ENCODE measurements at regions not wholly inside any gene's neighbourhood (a gene's known extent, or its start where the extent isn't known, plus 50 kb on each side); places are given as distances from the start of the nearest gene placed in this dataset.
"Not testable (repeated sequence)": the region's sequence is repeated elsewhere in the genome, so short reads cannot be mapped to it uniquely, and the experiment has no call there.

DNA sequence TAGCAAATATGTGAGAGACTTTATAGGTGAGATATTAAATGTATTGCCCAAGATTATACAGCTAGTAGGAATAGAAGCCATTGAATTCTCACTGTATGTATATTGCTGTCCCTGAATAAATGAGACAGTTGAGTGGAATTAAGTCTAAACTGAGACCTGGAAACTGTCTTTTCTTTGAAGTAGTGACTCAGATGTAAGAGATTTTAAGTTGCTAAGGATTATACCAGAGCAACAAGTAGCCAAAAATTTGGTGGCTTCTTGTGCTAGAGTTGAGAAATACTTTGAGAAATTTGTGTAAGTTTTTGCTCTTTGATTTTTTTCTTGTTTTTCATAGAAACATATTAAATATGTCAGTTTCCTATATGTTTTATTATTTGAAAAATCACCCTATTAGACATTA is 58.7 kb downstream of the TANC2 start:
- Histone ChIP-seq H3K4me3 (ENCODE audit: low read length) (no peak overlapping the region), H4K20me1 (ENCODE audit: control insufficient read depth, insufficient read depth, low read depth, low read length) (no peaks in the 10 kb centered on the region), H3F3A (ENCODE audit: control insufficient read depth, insufficient read depth) (no peaks in the 10 kb centered on the region), H3K9me3 (ENCODE audit: control insufficient read depth, insufficient read depth, low read length) (peaks cover 3% of the 10 kb centered on the region), H3K27ac (ENCODE audit: low read depth, low read length) (no peak overlapping the region), H3K9me2 (replicated peaks; ENCODE audit: control insufficient read depth, low read length) (no peaks in the 10 kb centered on the region), H3K4me1 (ENCODE audit: control insufficient read depth, low read length) (peaks cover 13% of the 10 kb centered on the region), H3K36me3 (ENCODE audit: control insufficient read depth, low read length) (no peaks in the 10 kb centered on the region), H3K79me2 (ENCODE audit: control insufficient read depth, low read length) (no peaks in the 10 kb centered on the region), H3K4me2 (ENCODE audit: low read length) (no peak overlapping the region), H3K27me3 (ENCODE audit: control insufficient read depth, low read length) (0 out of 2 replicates have a peak, but pooled peaks cover 2% of the 10 kb centered on the region)
- no peak for TF ChIP-seq EZH2phosphoT487 (IDR thresholded peaks at IDR 0.05; ENCODE audit: borderline replicate concordance, low read length)
- TF ChIP-seq, protein P1, sequence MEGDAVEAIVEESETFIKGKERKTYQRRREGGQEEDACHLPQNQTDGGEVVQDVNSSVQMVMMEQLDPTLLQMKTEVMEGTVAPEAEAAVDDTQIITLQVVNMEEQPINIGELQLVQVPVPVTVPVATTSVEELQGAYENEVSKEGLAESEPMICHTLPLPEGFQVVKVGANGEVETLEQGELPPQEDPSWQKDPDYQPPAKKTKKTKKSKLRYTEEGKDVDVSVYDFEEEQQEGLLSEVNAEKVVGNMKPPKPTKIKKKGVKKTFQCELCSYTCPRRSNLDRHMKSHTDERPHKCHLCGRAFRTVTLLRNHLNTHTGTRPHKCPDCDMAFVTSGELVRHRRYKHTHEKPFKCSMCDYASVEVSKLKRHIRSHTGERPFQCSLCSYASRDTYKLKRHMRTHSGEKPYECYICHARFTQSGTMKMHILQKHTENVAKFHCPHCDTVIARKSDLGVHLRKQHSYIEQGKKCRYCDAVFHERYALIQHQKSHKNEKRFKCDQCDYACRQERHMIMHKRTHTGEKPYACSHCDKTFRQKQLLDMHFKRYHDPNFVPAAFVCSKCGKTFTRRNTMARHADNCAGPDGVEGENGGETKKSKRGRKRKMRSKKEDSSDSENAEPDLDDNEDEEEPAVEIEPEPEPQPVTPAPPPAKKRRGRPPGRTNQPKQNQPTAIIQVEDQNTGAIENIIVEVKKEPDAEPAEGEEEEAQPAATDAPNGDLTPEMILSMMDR (IDR thresholded peaks at IDR 0.05; ENCODE audit: low read depth, low read length, poor library complexity, severe bottlenecking) = no peak

DNA sequence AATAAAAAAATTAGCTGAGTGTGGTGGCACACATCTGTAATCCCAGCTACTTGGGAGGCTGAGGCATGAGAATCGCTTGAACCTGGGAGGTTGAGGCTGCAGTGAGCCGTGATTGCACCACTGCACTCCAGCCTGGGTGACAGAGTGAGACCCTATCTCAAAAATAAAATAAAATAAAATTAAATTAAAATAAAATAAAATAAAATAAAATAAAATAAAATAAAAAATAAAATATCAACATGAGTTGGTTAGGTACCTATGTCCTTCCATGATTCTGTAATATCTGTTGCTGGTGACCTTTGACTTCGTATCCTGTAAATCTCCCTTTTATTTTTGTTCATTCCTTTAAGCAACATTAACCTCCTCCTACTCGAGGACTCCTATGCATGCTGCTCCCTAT is 59.6 kb downstream of the TANC2 start:
- not testable (repeated sequence) for H3K36me3 ChIP-seq (ENCODE audit: control insufficient read depth, low read length); H3K27me3 ChIP-seq (ENCODE audit: control insufficient read depth, low read length); H3K27ac ChIP-seq (ENCODE audit: low read depth, low read length); H3K9me3 ChIP-seq (ENCODE audit: control insufficient read depth, insufficient read depth, low read length); H3K79me2 ChIP-seq (ENCODE audit: control insufficient read depth, low read length); H3K9me2 ChIP-seq (replicated peaks; ENCODE audit: control insufficient read depth, low read length); H3K4me3 ChIP-seq (ENCODE audit: low read length); H3K4me2 ChIP-seq (ENCODE audit: low read length); H3F3A ChIP-seq (ENCODE audit: control insufficient read depth, insufficient read depth); H4K20me1 ChIP-seq (ENCODE audit: control insufficient read depth, insufficient read depth, low read depth, low read length)
- H3K4me1 ChIP-seq (ENCODE audit: control insufficient read depth, low read length) = peaks cover 13% of the 10 kb centered on the region

DNA sequence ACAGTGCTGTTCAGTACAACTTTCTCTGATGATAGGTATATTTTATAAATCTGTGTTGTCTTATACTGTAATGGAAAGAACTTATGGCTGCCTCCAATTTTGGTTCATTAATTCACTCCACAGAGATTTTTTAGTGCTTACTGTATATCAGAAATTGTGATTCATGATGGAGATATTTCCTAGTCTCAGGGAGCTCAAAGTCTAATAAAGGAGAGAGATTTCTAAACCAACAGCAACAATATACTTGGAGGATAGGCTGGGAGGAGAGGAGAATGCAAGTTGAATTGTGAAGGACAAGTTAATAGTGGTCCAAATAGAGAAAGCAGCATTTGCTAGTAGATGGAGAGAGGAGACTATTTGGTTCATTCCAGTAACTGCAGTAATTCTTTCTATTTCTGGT is 63.5 kb downstream of the TANC2 start:
- H3K9me2 ChIP-seq (replicated peaks; ENCODE audit: control insufficient read depth, low read length) = no peaks in the 10 kb centered on the region
- no peak overlapping the region for H3K4me3 ChIP-seq (ENCODE audit: low read length)
- H3K9me3 ChIP-seq (ENCODE audit: control insufficient read depth, insufficient read depth, low read length) = no peaks in the 10 kb centered on the region; the same call in none of the 2 replicates
- H4K20me1 ChIP-seq (ENCODE audit: control insufficient read depth, insufficient read depth, low read depth, low read length) = no peaks in the 10 kb centered on the region
- no peaks in the 10 kb centered on the region for H3F3A ChIP-seq (ENCODE audit: control insufficient read depth, insufficient read depth)
- no peak overlapping the region for H3K27ac ChIP-seq (ENCODE audit: low read depth, low read length)
- no peak for TF ChIP-seq EZH2phosphoT487 (IDR thresholded peaks at IDR 0.05; ENCODE audit: borderline replicate concordance, low read length)
- TF ChIP-seq, protein P1 (IDR thresholded peaks at IDR 0.05; ENCODE audit: low read depth, low read length, poor library complexity, severe bottlenecking) = no peak
- no peaks in the 10 kb centered on the region for H3K79me2 ChIP-seq (ENCODE audit: control insufficient read depth, low read length)
- H3K4me1 ChIP-seq (ENCODE audit: control insufficient read depth, low read length) = peaks cover 13% of the 10 kb centered on the region
- no peaks in the 10 kb centered on the region for H3K36me3 ChIP-seq (ENCODE audit: control insufficient read depth, low read length)
- H3K27me3 ChIP-seq (ENCODE audit: control insufficient read depth, low read length) = 0 out of 2 replicates have a peak, but pooled peaks cover 2% of the 10 kb centered on the region
- no peak overlapping the region for H3K4me2 ChIP-seq (ENCODE audit: low read length)

- TF ChIP-seq, protein P1 (IDR thresholded peaks at IDR 0.05; ENCODE audit: low read depth, low read length, poor library complexity, severe bottlenecking) = no peak
- no peak for TF ChIP-seq EZH2phosphoT487 (IDR thresholded peaks at IDR 0.05; ENCODE audit: borderline replicate concordance, low read length)
- Histone ChIP-seq H3K36me3 (ENCODE audit: control insufficient read depth, low read length) (no peaks in the 10 kb centered on the region), H3K4me1 (ENCODE audit: control insufficient read depth, low read length) (peaks cover 28% of the 10 kb centered on the region), H3F3A (ENCODE audit: control insufficient read depth, insufficient read depth) (no peaks in the 10 kb centered on the region), H3K27me3 (ENCODE audit: control insufficient read depth, low read length) (no peaks in the 10 kb centered on the region), H4K20me1 (ENCODE audit: control insufficient read depth, insufficient read depth, low read depth, low read length) (no peaks in the 10 kb centered on the region), H3K27ac (ENCODE audit: low read depth, low read length) (no peak overlapping the region), H3K4me2 (ENCODE audit: low read length) (no peak overlapping the region), H3K9me3 (ENCODE audit: control insufficient read depth, insufficient read depth, low read length) (no peaks in the 10 kb centered on the region; the same call in 1 of the 2 replicates), H3K9me2 (replicated peaks; ENCODE audit: control insufficient read depth, low read length) (no peaks in the 10 kb centered on the region), H3K4me3 (ENCODE audit: low read length) (no peak overlapping the region), H3K79me2 (ENCODE audit: control insufficient read depth, low read length) (no peaks in the 10 kb centered on the region)
Observed at GRCh38 chr17:63032142-63032541, 66.1 kb downstream of the TANC2 start.
